T-helper 2 cell treated with Interferon-gamma antibody and Interleukin-4, amounts not matched to agents 5 μg/mL and 100 μg/mL, for 36 hours (primary cell): ENCODE measurements at regions not wholly inside any gene's neighbourhood (a gene's known extent, or its start where the extent isn't known, plus 50 kb on each side); places are given as distances from the start of the nearest gene placed in this dataset.

Source experiments
- DNase-seq: peaks from one replicate; pipeline ENCODE4 v3.0.0; 2021; ENCODE audit warnings: low spot score
- H3K27ac Mint-ChIP-seq: one replicate; pipeline ENCODE4 v1.8.0; 2021; ENCODE audit warnings: mild to moderate bottlenecking, mixed read lengths
- H3K27me3 Mint-ChIP-seq: one replicate; pipeline ENCODE4 v1.8.0; 2021; ENCODE audit warnings: low read depth, mixed read lengths
- H3K36me3 Mint-ChIP-seq: one replicate; pipeline ENCODE4 v1.8.0; 2021; ENCODE audit warnings: low read depth, mixed read lengths
- H3K4me1 Mint-ChIP-seq: one replicate; pipeline ENCODE4 v1.8.0; 2021; ENCODE audit warnings: low read depth, mixed read lengths
- H3K4me3 Mint-ChIP-seq: one replicate; pipeline ENCODE4 v1.8.0; 2022; ENCODE audit warnings: mild to moderate bottlenecking, moderate library complexity, mixed read lengths
- H3K9me3 Mint-ChIP-seq: one replicate; pipeline ENCODE4 v1.8.0; 2021; ENCODE audit warnings: mixed read lengths

GRCh38 chr7:51635775-51636174 lies 319.2 kb upstream of the COBL start:
- DNase-seq: no peak
- Mint-ChIP-seq H3K4me1 (no peaks in the 10 kb centered on the region), H3K9me3 (peaks cover 23% of the 10 kb centered on the region), H3K36me3 (no peaks in the 10 kb centered on the region), H3K4me3 (no peak overlapping the region), H3K27me3 (no peaks in the 10 kb centered on the region), H3K27ac (no peak overlapping the region)

DNA sequence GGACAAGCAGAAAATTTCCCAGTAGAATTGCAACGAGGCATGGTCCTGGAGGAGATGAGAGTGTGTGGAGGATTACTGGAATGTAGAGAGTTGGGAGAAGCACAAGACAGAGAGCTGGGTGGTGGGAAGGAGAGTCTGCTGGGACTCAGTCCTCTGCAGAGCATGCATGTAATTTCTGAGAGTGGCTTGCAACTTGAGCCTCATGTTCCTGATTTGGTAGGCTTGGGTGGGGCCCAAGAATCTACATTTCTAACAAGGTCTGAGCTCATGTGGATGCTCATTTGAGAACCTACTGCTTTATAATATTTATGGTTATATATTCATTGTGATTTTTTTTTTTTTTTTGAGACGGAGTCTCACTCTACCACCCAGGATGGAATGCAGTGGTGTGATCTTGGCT lies 317.9 kb upstream of the COBL start:
- H3K36me3 Mint-ChIP-seq: no peaks in the 10 kb centered on the region
- H3K27ac Mint-ChIP-seq: no peak overlapping the region
- no peak overlapping the region for H3K4me3 Mint-ChIP-seq
- no peaks in the 10 kb centered on the region for H3K4me1 Mint-ChIP-seq
- no peak for DNase-seq
- no peaks in the 10 kb centered on the region for H3K27me3 Mint-ChIP-seq
- H3K9me3 Mint-ChIP-seq: peaks cover 23% of the 10 kb centered on the region

GRCh38 chr7:51634025-51634424 lies 317.4 kb upstream of the COBL start:
- no peaks in the 10 kb centered on the region for H3K27me3 Mint-ChIP-seq
- no peak overlapping the region for H3K4me3 Mint-ChIP-seq
- H3K36me3 Mint-ChIP-seq: no peaks in the 10 kb centered on the region
- no peak for DNase-seq
- H3K4me1 Mint-ChIP-seq: no peaks in the 10 kb centered on the region
- peaks cover 24% of the 10 kb centered on the region for H3K9me3 Mint-ChIP-seq
- H3K27ac Mint-ChIP-seq: no peak overlapping the region

DNA sequence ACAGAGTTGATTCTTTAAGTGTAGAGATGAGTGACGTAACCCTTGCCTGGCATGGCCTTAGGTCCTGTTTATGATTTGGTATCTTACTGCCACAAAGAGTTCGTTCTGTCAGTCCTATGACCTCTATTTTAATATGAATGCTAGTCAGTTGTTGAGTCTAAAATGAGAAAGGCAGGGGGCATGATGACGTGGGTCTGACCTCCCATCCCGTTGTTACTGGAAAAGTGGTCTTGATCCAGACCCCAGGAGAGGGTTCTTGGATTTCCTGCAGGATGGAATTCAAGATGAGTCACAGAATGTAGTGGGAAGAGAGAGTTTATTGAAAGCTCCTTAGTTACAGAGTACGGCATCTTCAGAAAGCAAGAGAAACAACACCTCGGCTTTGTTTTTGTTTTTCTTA lies 317.0 kb upstream of the COBL start:
- Mint-ChIP-seq H3K9me3 (peaks cover 24% of the 10 kb centered on the region), H3K27me3 (no peaks in the 10 kb centered on the region), H3K4me1 (no peaks in the 10 kb centered on the region), H3K27ac (no peak overlapping the region), H3K36me3 (no peaks in the 10 kb centered on the region), H3K4me3 (no peak overlapping the region)
- no peak for DNase-seq

DNA sequence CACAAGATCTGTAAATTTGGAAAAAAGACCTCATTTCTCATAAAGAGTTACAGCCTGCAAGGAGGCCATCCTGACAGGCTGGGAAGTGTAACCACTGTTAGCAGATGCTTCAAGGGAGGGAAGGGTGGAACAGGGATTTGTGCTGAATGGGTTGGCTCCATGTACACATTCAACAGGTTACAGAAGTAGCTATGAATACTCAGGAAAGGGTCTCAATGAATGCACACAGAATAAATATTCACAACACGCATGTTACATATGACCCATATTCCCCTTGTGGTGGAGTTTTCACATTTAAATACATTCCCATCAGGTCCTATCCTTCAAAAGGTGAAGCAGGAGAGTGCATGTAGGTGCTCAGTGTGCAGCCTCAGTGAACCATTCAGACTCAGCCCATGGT lies 316.4 kb upstream of the COBL start:
- H3K36me3 Mint-ChIP-seq: no peaks in the 10 kb centered on the region
- H3K4me3 Mint-ChIP-seq: no peak overlapping the region
- H3K4me1 Mint-ChIP-seq: no peaks in the 10 kb centered on the region
- no peaks in the 10 kb centered on the region for H3K27me3 Mint-ChIP-seq
- no peak for DNase-seq
- no peak overlapping the region for H3K27ac Mint-ChIP-seq
- peaks cover 24% of the 10 kb centered on the region for H3K9me3 Mint-ChIP-seq

- Mint-ChIP-seq H3K36me3 (no peaks in the 10 kb centered on the region), H3K27ac (no peak overlapping the region), H3K4me1 (no peaks in the 10 kb centered on the region), H3K27me3 (no peaks in the 10 kb centered on the region), H3K9me3 (peaks cover 29% of the 10 kb centered on the region), H3K4me3 (no peak overlapping the region)
- no peak for DNase-seq
Measured at GRCh38 chr7:51630933-51631332, 314.3 kb upstream of the COBL start.

DNA sequence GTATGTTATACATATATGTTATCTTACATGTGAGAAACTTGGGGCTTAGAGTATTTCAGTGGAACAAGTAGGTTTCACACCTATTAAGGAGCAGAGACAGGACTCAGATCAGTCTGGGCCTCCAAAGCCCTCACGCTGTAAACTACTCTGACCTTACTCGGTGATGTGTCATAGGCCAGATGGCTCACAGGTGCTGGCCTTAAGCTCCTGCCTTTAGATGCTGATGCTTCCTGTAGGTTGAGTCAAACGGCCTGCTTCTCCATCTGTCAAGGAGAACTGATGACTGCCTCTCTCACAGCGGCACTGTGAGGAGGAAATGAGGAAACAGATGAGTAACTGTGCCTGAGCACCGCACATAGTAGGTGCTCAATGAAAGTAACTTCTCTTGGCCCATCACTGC lies 312.6 kb upstream of the COBL start:
- no peak for DNase-seq
- Mint-ChIP-seq H3K4me3 (no peak overlapping the region), H3K27me3 (no peaks in the 10 kb centered on the region), H3K4me1 (no peaks in the 10 kb centered on the region), H3K36me3 (no peaks in the 10 kb centered on the region), H3K9me3 (peaks cover 24% of the 10 kb centered on the region), H3K27ac (no peak overlapping the region)

DNA sequence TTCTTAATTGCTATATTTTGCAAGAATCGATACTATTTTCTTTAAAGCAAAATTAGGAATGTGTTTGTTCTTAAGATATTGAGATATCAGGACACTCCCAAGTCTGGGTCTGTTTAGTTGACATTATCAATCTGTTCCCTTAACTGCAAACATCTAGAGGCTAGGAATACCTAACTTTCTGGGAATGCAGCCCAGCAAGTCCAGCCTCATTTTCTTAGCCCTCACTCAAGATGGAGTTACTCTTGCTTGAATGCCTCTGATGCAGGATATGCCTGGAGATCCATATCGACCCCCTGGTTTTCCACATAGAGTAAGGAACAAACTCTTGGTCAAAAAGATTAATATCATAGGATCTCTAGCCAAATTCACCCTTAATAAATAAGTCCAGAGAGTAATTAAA lies 305.3 kb upstream of the COBL start:
- Mint-ChIP-seq H3K9me3 (peaks cover 23% of the 10 kb centered on the region), H3K27ac (no peak overlapping the region), H3K27me3 (no peaks in the 10 kb centered on the region), H3K36me3 (no peaks in the 10 kb centered on the region), H3K4me3 (no peak overlapping the region), H3K4me1 (no peaks in the 10 kb centered on the region)
- no peak for DNase-seq

DNA sequence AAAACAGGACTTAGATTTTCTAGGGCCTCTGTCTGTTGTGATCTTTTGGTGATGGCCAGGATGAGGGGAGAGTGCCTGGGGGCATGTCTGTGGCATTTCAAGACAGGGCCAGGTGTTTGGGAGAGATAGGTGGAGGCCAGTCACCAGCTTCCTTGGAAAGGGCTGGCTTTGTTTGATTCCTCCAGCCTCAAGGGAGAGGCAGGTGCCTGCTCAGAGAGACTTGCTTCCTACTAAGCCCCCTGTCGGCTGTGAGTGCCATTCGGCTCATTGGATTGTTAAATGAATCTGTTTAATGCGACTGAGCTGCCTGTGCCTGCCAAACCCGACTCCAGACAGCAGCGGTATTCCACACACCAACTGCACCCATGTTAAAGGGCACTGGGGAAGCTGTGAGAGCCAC lies 304.1 kb upstream of the COBL start:
- Mint-ChIP-seq H3K36me3 (no peaks in the 10 kb centered on the region), H3K4me1 (no peaks in the 10 kb centered on the region), H3K9me3 (peaks cover 31% of the 10 kb centered on the region), H3K27ac (no peak overlapping the region), H3K27me3 (no peaks in the 10 kb centered on the region), H3K4me3 (no peak overlapping the region)
- DNase-seq: no peak

DNA sequence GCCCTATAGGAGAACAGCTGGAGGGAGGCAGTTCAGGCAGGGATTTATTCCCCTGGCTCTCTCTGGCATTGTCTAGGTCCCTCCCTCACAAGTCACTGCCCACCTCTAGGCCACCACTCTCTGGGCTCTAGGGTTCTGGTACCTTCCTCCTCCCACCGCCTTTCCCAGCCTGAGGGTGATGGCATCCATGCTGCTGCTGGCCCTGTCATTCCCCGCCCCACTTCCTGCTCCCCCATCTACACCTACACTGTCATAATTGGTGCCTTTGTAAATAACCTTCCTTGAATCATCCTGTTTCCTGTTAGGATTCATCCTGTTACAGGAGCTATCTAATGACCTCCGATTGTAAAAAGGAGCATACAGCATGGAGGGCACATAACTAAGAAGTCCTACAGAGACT lies 303.3 kb upstream of the COBL start:
- no peak overlapping the region for H3K4me3 Mint-ChIP-seq
- H3K9me3 Mint-ChIP-seq: peaks cover 33% of the 10 kb centered on the region
- no peaks in the 10 kb centered on the region for H3K4me1 Mint-ChIP-seq
- no peaks in the 10 kb centered on the region for H3K27me3 Mint-ChIP-seq
- DNase-seq: no peak
- no peaks in the 10 kb centered on the region for H3K36me3 Mint-ChIP-seq
- H3K27ac Mint-ChIP-seq: no peak overlapping the region

- Mint-ChIP-seq H3K27ac (no peak overlapping the region), H3K4me3 (no peak overlapping the region), H3K27me3 (no peaks in the 10 kb centered on the region), H3K4me1 (no peaks in the 10 kb centered on the region), H3K36me3 (no peaks in the 10 kb centered on the region), H3K9me3 (peaks cover 23% of the 10 kb centered on the region)
- DNase-seq: no peak
Measured at GRCh38 chr7:51617686-51618085, 301.1 kb upstream of the COBL start.

- DNase-seq: no peak
- Mint-ChIP-seq H3K4me3 (no peak overlapping the region), H3K27me3 (no peaks in the 10 kb centered on the region), H3K9me3 (peaks cover 15% of the 10 kb centered on the region), H3K27ac (no peak overlapping the region), H3K36me3 (no peaks in the 10 kb centered on the region), H3K4me1 (no peaks in the 10 kb centered on the region)
Measured at GRCh38 chr7:51613911-51614357, 297.3 kb upstream of the COBL start.

DNA sequence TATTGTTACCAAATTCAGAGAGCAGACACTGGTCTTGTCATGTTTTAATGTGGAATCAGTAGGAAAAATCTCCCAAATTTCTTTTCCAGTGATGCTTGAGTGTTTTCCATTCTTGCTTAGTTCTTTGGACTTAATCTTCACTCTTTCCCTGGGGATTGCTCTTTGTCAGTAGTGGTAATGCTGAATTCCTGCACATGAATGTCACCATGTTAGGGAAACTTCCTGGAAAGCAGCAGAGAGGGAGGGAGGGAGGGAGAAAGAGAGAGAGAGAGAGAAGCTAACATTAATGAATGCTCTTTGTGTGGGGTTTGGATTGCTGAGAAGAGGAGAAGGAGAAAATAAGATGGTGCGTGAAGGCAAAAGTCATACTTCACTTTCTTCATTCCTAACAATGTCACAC lies 295.3 kb upstream of the COBL start:
- no peaks in the 10 kb centered on the region for H3K36me3 Mint-ChIP-seq
- H3K4me1 Mint-ChIP-seq: no peaks in the 10 kb centered on the region
- peaks cover 21% of the 10 kb centered on the region for H3K9me3 Mint-ChIP-seq
- H3K27me3 Mint-ChIP-seq: no peaks in the 10 kb centered on the region
- DNase-seq: no peak
- H3K27ac Mint-ChIP-seq: no peak overlapping the region
- no peak overlapping the region for H3K4me3 Mint-ChIP-seq

GRCh38 chr7:51607447-51607846 lies 290.8 kb upstream of the COBL start:
- Mint-ChIP-seq H3K4me1 (no peaks in the 10 kb centered on the region), H3K36me3 (no peaks in the 10 kb centered on the region), H3K27ac (no peak overlapping the region), H3K9me3 (peaks cover 16% of the 10 kb centered on the region), H3K27me3 (no peaks in the 10 kb centered on the region), H3K4me3 (no peak overlapping the region)
- no peak for DNase-seq

DNA sequence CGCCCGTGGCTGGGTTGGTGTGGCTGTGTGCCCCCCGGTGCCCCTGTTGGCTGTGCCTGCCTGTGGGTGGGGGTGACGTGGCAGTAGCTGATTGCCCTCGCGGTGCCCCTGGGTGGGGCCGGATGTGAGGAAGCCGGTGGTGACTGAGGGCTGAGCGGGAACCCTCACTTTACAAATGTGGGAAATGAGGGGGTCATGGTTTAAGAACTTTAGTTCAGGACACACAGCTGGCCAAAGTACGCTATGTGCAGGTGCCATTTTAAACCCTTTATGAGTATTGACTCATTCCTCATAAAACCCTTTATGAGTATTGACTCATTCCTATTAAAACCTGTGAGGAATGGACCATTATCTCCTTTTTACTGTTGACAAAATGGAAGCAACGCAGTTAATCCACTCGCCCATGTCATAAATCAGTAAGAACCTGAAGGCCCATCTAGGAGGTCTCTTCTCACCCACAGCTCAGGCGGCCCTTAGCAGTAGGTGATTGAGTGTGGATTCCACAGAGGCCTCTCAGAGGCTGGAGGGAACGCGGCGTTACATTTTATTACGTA lies 290.1 kb upstream of the COBL start:
- Mint-ChIP-seq H3K4me3 (no peak overlapping the region), H3K4me1 (no peaks in the 10 kb centered on the region), H3K9me3 (peaks cover 18% of the 10 kb centered on the region), H3K36me3 (no peaks in the 10 kb centered on the region), H3K27ac (no peak overlapping the region), H3K27me3 (no peaks in the 10 kb centered on the region)
- no peak for DNase-seq
